GM06990 (cell line): ENCODE measurements at regions not wholly inside any gene's neighbourhood (a gene's known extent, or its start where the extent isn't known, plus 50 kb on each side); places are given as distances from the start of the nearest gene placed in this dataset.

Experiments
- DNase-seq: peaks from one replicate; pipeline ENCODE4 v3.0.0-alpha.2; 2011; ENCODE audit not compliant: insufficient read length; ENCODE audit errors: extremely low read depth
- H3K27me3 ChIP-seq: replicated peaks from 2 replicates; pipeline ENCODE4 v1.6.0; 2011; ENCODE audit warnings: low read length; ENCODE audit not compliant: control insufficient read depth, insufficient read depth
- H3K36me3 ChIP-seq: 2 replicates; pipeline ENCODE4 v1.5.1; 2011; ENCODE audit warnings: low read length; ENCODE audit not compliant: control insufficient read depth, insufficient read depth
- H3K4me3 ChIP-seq: replicated peaks from 2 replicates; pipeline ENCODE4 v1.5.1; 2011; ENCODE audit warnings: low read depth, mild to moderate bottlenecking, control low read depth, low read length
- CTCF ChIP-seq: IDR thresholded peaks from 2 replicates; pipeline ENCODE4 v1.5.1; 2011; ENCODE audit warnings: low read length, control low read depth, mild to moderate bottlenecking, inconsistent platforms; ENCODE audit not compliant: insufficient read depth, poor library complexity, severe bottlenecking

GRCh38 chr1:185581020-185581419 lies 153.2 kb upstream of the HMCN1 start:
- no peak for DNase-seq
- Histone ChIP-seq H3K4me3 (no peak overlapping the region), H3K27me3 (no peaks in the 10 kb centered on the region), H3K36me3 (no peaks in the 10 kb centered on the region)
- TF ChIP-seq CTCF: no peak

GRCh38 chr1:185578293-185578692 lies 155.9 kb upstream of the HMCN1 start:
- no peak for DNase-seq

GRCh38 chr1:185574139-185574875 lies 159.9 kb upstream of the HMCN1 start:
- H3K4me3 ChIP-seq: no peak overlapping the region
- no peaks in the 10 kb centered on the region for H3K27me3 ChIP-seq
- no peaks in the 10 kb centered on the region for H3K36me3 ChIP-seq
- no peak for DNase-seq
- TF ChIP-seq CTCF: no peak

More at GRCh38 chr1:185578293-185578692, 155.9 kb upstream of the HMCN1 start:
- Histone ChIP-seq H3K4me3 (no peak overlapping the region), H3K27me3 (no peaks in the 10 kb centered on the region), H3K36me3 (no peaks in the 10 kb centered on the region)
- TF ChIP-seq CTCF: no peak

- Histone ChIP-seq H3K27me3 (no peaks in the 10 kb centered on the region), H3K4me3 (no peak overlapping the region), H3K36me3 (no peaks in the 10 kb centered on the region)
- DNase-seq: no peak
- no peak for TF ChIP-seq CTCF
These were observed 160.5 kb upstream of the HMCN1 start for GRCh38 chr1:185573677-185574076.

- no peak for TF ChIP-seq CTCF
- DNase-seq: no peak
- H3K27me3 ChIP-seq: no peaks in the 10 kb centered on the region
- no peaks in the 10 kb centered on the region for H3K36me3 ChIP-seq
- H3K4me3 ChIP-seq: no peak overlapping the region
These were observed 161.0 kb upstream of the HMCN1 start for GRCh38 chr1:185573162-185573561.

GRCh38 chr1:185570962-185571361 lies 163.2 kb upstream of the HMCN1 start:
- TF ChIP-seq CTCF: no peak
- no peak for DNase-seq

More at GRCh38 chr1:185570962-185571361, 163.2 kb upstream of the HMCN1 start:
- Histone ChIP-seq H3K4me3 (no peak overlapping the region), H3K27me3 (no peaks in the 10 kb centered on the region), H3K36me3 (no peaks in the 10 kb centered on the region)
